ENCODE measurements at regions not wholly inside any gene's neighbourhood (a gene's known extent, or its start where the extent isn't known, plus 50 kb on each side); places are given as distances from the start of the nearest gene placed in this dataset.

DNA sequence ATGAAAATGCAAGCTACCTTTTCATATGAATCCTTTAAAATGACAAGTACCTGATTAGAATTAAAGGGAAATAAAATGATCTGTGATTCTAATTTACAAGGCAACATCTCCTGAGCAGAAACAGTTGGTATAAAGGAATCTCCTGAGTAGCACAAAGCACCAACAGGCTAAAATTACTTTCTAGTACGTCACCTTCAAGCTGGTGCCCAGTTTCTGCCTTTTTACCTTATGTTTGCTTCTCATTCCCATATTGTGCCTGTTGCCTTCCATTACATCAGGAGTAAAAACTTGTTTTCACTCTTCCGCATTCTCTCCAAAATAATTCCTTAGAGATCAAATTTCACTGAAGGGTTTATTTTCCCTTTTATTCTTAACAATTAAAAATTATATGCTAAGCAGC, 587.1 kb upstream of the KCND2 start:
- H3K9me2 ChIP-seq (ENCODE audit: insufficient read depth): no peaks in the 10 kb centered on the region
- Mint-ChIP-seq H3K4me3 (no peak overlapping the region), H3K9me3 (no peaks in the 10 kb centered on the region), H3K27ac (no peak overlapping the region), H3K4me1 (no peaks in the 10 kb centered on the region), H3K36me3 (ENCODE audit: low read depth) (no peaks in the 10 kb centered on the region), H3K27me3 (ENCODE audit: insufficient read depth, low read depth, poor library complexity) (no peaks in the 10 kb centered on the region)
- H3K4me1 ChIP-seq (ENCODE audit: insufficient read depth): no peaks in the 10 kb centered on the region
- H4K20me1 ChIP-seq (replicated peaks; ENCODE audit: insufficient read depth): no peaks in the 10 kb centered on the region
- H3K36me3 ChIP-seq (ENCODE audit: insufficient read depth): no peaks in the 10 kb centered on the region
- no peak overlapping the region for H3K27ac ChIP-seq (ENCODE audit: low read depth)
- no peaks in the 10 kb centered on the region for H3F3A ChIP-seq (replicated peaks; ENCODE audit: low read depth)
- no peak overlapping the region for H3K4me3 ChIP-seq
- H3K79me2 ChIP-seq (replicated peaks; ENCODE audit: insufficient read depth): no peaks in the 10 kb centered on the region
- ATAC-seq: no peak
- no peaks in the 10 kb centered on the region for H3K27me3 ChIP-seq (ENCODE audit: insufficient read depth)
- H2AFZ ChIP-seq: no peak overlapping the region
- DNase-seq (ENCODE audit: low spot score): no peak
- no peak overlapping the region for H3K4me2 ChIP-seq
- TF ChIP-seq POLR2AphosphoS5 (IDR thresholded peaks at IDR 0.05; ENCODE audit: low read depth): no peak
- TF ChIP-seq, protein P1, sequence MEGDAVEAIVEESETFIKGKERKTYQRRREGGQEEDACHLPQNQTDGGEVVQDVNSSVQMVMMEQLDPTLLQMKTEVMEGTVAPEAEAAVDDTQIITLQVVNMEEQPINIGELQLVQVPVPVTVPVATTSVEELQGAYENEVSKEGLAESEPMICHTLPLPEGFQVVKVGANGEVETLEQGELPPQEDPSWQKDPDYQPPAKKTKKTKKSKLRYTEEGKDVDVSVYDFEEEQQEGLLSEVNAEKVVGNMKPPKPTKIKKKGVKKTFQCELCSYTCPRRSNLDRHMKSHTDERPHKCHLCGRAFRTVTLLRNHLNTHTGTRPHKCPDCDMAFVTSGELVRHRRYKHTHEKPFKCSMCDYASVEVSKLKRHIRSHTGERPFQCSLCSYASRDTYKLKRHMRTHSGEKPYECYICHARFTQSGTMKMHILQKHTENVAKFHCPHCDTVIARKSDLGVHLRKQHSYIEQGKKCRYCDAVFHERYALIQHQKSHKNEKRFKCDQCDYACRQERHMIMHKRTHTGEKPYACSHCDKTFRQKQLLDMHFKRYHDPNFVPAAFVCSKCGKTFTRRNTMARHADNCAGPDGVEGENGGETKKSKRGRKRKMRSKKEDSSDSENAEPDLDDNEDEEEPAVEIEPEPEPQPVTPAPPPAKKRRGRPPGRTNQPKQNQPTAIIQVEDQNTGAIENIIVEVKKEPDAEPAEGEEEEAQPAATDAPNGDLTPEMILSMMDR (conservative IDR thresholded peaks at IDR 0.05; ENCODE audit: low read depth in 2 of 2): no peak
- no peak for TF ChIP-seq JUNB (IDR thresholded peaks at IDR 0.05; ENCODE audit: unreplicated experiment)
- TF ChIP-seq ZNF331 (CRISPR knock-in tag; IDR thresholded peaks at IDR 0.05; ENCODE audit: low read depth): no peak
- no peak for TF ChIP-seq REST (IDR thresholded peaks at IDR 0.05; ENCODE audit: unreplicated experiment)
- TF ChIP-seq ZNF114 (CRISPR knock-in tag; IDR thresholded peaks at IDR 0.05): no peak
- TF ChIP-seq STAT1 (IDR thresholded peaks at IDR 0.05; ENCODE audit: unreplicated experiment): no peak
- TF ChIP-seq, protein P2, sequence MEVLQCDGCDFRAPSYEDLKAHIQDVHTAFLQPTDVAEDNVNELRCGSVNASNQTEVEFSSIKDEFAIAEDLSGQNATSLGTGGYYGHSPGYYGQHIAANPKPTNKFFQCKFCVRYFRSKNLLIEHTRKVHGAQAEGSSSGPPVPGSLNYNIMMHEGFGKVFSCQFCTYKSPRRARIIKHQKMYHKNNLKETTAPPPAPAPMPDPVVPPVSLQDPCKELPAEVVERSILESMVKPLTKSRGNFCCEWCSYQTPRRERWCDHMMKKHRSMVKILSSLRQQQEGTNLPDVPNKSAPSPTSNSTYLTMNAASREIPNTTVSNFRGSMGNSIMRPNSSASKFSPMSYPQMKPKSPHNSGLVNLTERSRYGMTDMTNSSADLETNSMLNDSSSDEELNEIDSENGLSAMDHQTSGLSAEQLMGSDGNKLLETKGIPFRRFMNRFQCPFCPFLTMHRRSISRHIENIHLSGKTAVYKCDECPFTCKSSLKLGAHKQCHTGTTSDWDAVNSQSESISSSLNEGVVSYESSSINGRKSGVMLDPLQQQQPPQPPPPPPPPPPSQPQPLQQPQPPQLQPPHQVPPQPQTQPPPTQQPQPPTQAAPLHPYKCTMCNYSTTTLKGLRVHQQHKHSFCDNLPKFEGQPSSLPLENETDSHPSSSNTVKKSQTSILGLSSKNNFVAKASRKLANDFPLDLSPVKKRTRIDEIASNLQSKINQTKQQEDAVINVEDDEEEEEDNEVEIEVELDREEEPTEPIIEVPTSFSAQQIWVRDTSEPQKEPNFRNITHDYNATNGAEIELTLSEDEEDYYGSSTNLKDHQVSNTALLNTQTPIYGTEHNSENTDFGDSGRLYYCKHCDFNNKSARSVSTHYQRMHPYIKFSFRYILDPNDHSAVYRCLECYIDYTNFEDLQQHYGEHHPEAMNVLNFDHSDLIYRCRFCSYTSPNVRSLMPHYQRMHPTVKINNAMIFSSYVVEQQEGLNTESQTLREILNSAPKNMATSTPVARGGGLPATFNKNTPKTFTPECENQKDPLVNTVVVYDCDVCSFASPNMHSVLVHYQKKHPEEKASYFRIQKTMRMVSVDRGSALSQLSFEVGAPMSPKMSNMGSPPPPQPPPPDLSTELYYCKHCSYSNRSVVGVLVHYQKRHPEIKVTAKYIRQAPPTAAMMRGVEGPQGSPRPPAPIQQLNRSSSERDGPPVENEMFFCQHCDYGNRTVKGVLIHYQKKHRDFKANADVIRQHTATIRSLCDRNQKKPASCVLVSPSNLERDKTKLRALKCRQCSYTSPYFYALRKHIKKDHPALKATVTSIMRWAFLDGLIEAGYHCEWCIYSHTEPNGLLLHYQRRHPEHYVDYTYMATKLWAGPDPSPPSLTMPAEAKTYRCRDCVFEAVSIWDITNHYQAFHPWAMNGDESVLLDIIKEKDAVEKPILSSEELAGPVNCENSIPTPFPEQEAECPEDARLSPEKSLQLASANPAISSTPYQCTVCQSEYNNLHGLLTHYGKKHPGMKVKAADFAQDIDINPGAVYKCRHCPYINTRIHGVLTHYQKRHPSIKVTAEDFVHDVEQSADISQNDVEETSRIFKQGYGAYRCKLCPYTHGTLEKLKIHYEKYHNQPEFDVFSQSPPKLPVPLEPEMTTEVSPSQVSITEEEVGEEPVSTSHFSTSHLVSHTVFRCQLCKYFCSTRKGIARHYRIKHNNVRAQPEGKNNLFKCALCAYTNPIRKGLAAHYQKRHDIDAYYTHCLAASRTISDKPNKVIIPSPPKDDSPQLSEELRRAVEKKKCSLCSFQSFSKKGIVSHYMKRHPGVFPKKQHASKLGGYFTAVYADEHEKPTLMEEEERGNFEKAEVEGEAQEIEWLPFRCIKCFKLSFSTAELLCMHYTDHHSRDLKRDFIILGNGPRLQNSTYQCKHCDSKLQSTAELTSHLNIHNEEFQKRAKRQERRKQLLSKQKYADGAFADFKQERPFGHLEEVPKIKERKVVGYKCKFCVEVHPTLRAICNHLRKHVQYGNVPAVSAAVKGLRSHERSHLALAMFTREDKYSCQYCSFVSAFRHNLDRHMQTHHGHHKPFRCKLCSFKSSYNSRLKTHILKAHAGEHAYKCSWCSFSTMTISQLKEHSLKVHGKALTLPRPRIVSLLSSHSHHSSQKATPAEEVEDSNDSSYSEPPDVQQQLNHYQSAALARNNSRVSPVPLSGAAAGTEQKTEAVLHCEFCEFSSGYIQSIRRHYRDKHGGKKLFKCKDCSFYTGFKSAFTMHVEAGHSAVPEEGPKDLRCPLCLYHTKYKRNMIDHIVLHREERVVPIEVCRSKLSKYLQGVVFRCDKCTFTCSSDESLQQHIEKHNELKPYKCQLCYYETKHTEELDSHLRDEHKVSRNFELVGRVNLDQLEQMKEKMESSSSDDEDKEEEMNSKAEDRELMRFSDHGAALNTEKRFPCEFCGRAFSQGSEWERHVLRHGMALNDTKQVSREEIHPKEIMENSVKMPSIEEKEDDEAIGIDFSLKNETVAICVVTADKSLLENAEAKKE (CRISPR knock-in tag; IDR thresholded peaks at IDR 0.05): no peak

Measured in GM23338 (cell line).